Colonic mucosa (tissue), 4 donors: ENCODE measurements at regions not wholly inside any gene's neighbourhood (a gene's known extent, or its start where the extent isn't known, plus 50 kb on each side); places are given as distances from the start of the nearest gene placed in this dataset.

Source experiments
- DNase-seq: peaks from one replicate; pipeline ENCODE4 v3.0.0-alpha.2; 2020
- H3K27ac ChIP-seq: fragments of 200-600 bp; one replicate; pipeline ENCODE4 v1.8.0; 2021
- H3K27me3 ChIP-seq: fragments of 200-600 bp; one replicate; pipeline ENCODE4 v1.8.0; 2021
- H3K36me3 ChIP-seq: fragments of 200-600 bp; one replicate; pipeline ENCODE4 v1.8.0; 2021
- H3K4me1 ChIP-seq: fragments of 200-600 bp; one replicate; pipeline ENCODE4 v1.8.0; 2021; ENCODE audit warnings: mild to moderate bottlenecking
- H3K4me3 ChIP-seq: fragments of 200-600 bp; one replicate; pipeline ENCODE4 v1.8.0; 2021
- H3K9ac ChIP-seq, 2 donors: one replicate each; pipeline ENCODE4 v1.7.0; 2013; ENCODE audit warnings: control low read depth in 2 of 2, low read depth in 2 of 2, low read length in 2 of 2
- H3K9me3 ChIP-seq: fragments of 200-600 bp; one replicate; pipeline ENCODE4 v1.8.0; 2021
- CTCF ChIP-seq: fragments of 200-600 bp; IDR thresholded peaks from one replicate; pipeline ENCODE4 v1.8.0; 2022; ENCODE audit warnings: antibody characterized with exemption, mild to moderate bottlenecking
- intact Hi-C: fragments of 100-400 bp; cut with DNase I; formaldehyde crosslinking; loops from one replicate; pipeline ENCODE4 v1.14.1; 2022
- donor health status: healthy.
- donor health status: DM: no; HTN: no; CAD: no.
- donor health status: DM: no; HTN: no; CAD: no.

DNA sequence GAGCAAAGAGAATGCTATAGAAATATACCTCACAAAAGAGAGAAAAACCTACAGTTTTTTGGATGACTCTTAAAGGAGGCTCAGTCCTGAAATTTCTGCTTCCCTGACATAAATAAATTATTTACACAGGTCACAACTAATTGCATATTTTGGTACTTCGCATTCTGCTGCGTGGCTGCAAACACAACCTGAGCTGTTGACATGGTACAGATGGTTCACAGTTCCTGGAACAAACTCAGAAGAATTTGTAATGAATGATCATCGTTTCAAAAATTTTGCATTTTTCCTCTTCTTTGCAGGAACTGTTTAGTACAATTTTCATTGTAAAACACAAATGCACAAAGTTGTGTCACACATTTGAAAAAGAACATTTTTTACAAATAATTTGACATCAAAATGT, 313.7 kb upstream of the SYT1 start:
- H3K9me3 ChIP-seq, result no peaks in the 10 kb centered on the region

DNA sequence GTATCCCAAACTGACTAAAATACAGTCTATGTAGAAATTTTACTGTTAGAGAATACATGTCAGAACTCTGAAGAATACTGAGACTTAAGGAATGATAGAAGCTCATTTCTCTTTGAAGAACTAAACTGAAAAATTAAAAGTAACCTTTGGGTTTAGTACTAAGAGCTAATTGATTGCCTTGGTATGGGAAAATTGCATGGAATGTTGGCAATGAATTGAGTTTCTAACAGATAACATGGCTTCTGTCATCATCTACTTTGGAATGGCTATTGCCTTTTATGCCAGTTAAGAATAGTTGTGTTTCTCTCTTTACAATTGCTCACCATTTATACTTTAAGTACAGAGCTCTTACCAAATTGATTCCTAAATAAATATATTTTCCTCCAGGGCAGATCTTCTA, 308.8 kb upstream of the SYT1 start:
- Histone ChIP-seq H3K9ac (no peak overlapping the region), H3K9me3 (no peaks in the 10 kb centered on the region), H3K27ac (no peak overlapping the region), H3K36me3 (no peaks in the 10 kb centered on the region), H3K4me3 (no peak overlapping the region), H3K27me3 (no peaks in the 10 kb centered on the region), H3K4me1 (no peaks in the 10 kb centered on the region)
- DNase-seq, result no peak
- intact Hi-C loops, result no loop called here
- no peak for TF ChIP-seq CTCF

More for the DNA sequence above, 313.7 kb upstream of the SYT1 start:
- H3K27me3 ChIP-seq, result no peaks in the 10 kb centered on the region
- intact Hi-C loops, result no loop called here
- no peak overlapping the region for H3K9ac ChIP-seq
- H3K4me3 ChIP-seq, result no peak overlapping the region
- no peaks in the 10 kb centered on the region for H3K4me1 ChIP-seq
- DNase-seq, result no peak
- no peak overlapping the region for H3K27ac ChIP-seq
- H3K36me3 ChIP-seq, result no peaks in the 10 kb centered on the region
- TF ChIP-seq CTCF, result no peak

- no peaks in the 10 kb centered on the region for H3K4me1 ChIP-seq
- no peaks in the 10 kb centered on the region for H3K27me3 ChIP-seq
- no peak overlapping the region for H3K9ac ChIP-seq
- DNase-seq, result no peak
- H3K36me3 ChIP-seq, result no peaks in the 10 kb centered on the region
- no peak overlapping the region for H3K4me3 ChIP-seq
- TF ChIP-seq CTCF, result no peak
- no peak overlapping the region for H3K27ac ChIP-seq
- intact Hi-C loops, result no loop called here
- no peaks in the 10 kb centered on the region for H3K9me3 ChIP-seq
These were observed 307.9 kb upstream of the SYT1 start for GRCh38 chr12:78556651-78557050.

DNA sequence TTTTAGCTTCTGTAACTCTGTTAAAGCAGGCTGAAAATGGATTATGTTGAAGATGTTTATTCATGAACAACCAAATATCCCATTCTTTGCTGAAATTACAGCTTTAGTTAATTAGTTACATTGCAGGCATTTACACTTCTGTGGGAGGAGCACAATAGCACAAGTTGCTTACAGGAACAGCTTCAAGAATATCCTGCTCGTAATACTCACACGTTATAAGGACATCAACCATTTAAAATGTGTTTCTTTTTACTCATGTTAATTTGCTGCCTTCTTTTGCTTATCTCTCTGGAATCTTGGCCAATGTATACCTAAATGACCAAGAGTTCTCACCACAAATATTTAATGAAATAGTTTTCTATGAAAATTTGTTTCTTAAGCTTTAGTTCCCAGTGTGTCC, 305.2 kb upstream of the SYT1 start:
- Histone ChIP-seq H3K36me3 (no peaks in the 10 kb centered on the region), H3K4me3 (no peak overlapping the region), H3K27ac (no peak overlapping the region), H3K4me1 (no peaks in the 10 kb centered on the region), H3K27me3 (no peaks in the 10 kb centered on the region), H3K9ac (no peak overlapping the region), H3K9me3 (no peaks in the 10 kb centered on the region)
- intact Hi-C loops, result no loop called here
- TF ChIP-seq CTCF, result no peak
- DNase-seq, result no peak

- no peaks in the 10 kb centered on the region for H3K36me3 ChIP-seq
- no peaks in the 10 kb centered on the region for H3K9me3 ChIP-seq
- H3K9ac ChIP-seq, result no peak overlapping the region
- intact Hi-C loops, result no loop called here
- H3K27ac ChIP-seq, result no peak overlapping the region
- H3K4me1 ChIP-seq, result no peaks in the 10 kb centered on the region
- TF ChIP-seq CTCF, result no peak
- H3K27me3 ChIP-seq, result no peaks in the 10 kb centered on the region
- DNase-seq, result no peak
- no peak overlapping the region for H3K4me3 ChIP-seq
These were observed 304.7 kb upstream of the SYT1 start for GRCh38 chr12:78559886-78560285.

GRCh38 chr12:78560633-78561032, 303.9 kb upstream of the SYT1 start:
- DNase-seq, result no peak
- H3K9ac ChIP-seq, result no peak overlapping the region
- intact Hi-C loops, result no loop called here
- TF ChIP-seq CTCF, result no peak
- H3K27ac ChIP-seq, result no peak overlapping the region
- no peaks in the 10 kb centered on the region for H3K9me3 ChIP-seq
- H3K36me3 ChIP-seq, result no peaks in the 10 kb centered on the region
- H3K4me3 ChIP-seq, result no peak overlapping the region
- no peaks in the 10 kb centered on the region for H3K4me1 ChIP-seq
- H3K27me3 ChIP-seq, result no peaks in the 10 kb centered on the region
